SK-N-SH (cell line): ENCODE measurements at regions not wholly inside any gene's neighbourhood (a gene's known extent, or its start where the extent isn't known, plus 50 kb on each side); places are given as distances from the start of the nearest gene placed in this dataset.

Source experiments
- CTCF ChIA-PET: fragments of 300-600, 350-600 bp; formaldehyde crosslinking; extraction: SDS; loops from one replicate; lab custom pipeline; 2021; lab: Yijun Ruan, JAX
- POLR2A ChIA-PET: fragments of 350-600 bp; sonication (Branson Sonifier 250); formaldehyde crosslinking; extraction: SDS; loops from one replicate; lab custom pipeline; 2020; ENCODE audit warnings: antibody characterized with exemption, inconsistent platforms; lab: Yijun Ruan, JAX
- DNase-seq: peaks from one replicate; pipeline ENCODE4 v3.0.0; 2012
- H2AFZ ChIP-seq: fragments of 200-600 bp; sonication (generic); 2 replicates; pipeline ENCODE4 v1.8.1; 2016; ENCODE audit warnings: antibody characterized with exemption, mild to moderate bottlenecking, low read depth
- H3F3A ChIP-seq: fragments of 200-600 bp; sonication (generic); replicated peaks from 2 replicates; pipeline ENCODE3; 2016; ENCODE audit warnings: antibody characterized with exemption, mild to moderate bottlenecking; ENCODE audit not compliant: insufficient read depth
- H3K27ac ChIP-seq, 2 experiments: fragments of 200-500 bp in 1 of 2; fragments of 200-600 bp in 1 of 2; sonication (Bioruptor generic) in 1 of 2; sonication (generic), shearing (Covaris generic) in 1 of 2; 2 replicates each; pipeline versions ENCODE4 v1.5.1 to v1.6.1; 2014 to 2016; ENCODE audit warnings: low read depth in 2 of 2, inconsistent platforms in 1 of 2, low read length in 1 of 2, mild to moderate bottlenecking in 1 of 2, mixed read lengths in 1 of 2
- H3K27me3 ChIP-seq: fragments of 200-600 bp; sonication (generic), shearing (Covaris generic); 2 replicates; pipeline ENCODE4 v1.6.1; 2016; ENCODE audit warnings: mixed run types; ENCODE audit not compliant: insufficient read depth
- H3K36me3 ChIP-seq, 2 experiments: fragments of 200-500 bp in 1 of 2; fragments of 200-600 bp in 1 of 2; sonication (Bioruptor generic) in 1 of 2; sonication (generic) in 1 of 2; replicated peaks in 1 of 2; 2 replicates each; pipeline versions ENCODE3 to v1.5.1; 2014 to 2016; ENCODE audit warnings: low read length in 1 of 2, mild to moderate bottlenecking in 1 of 2; ENCODE audit not compliant: insufficient read depth in 2 of 2, control insufficient read depth in 1 of 2
- H3K4me1 ChIP-seq, 2 experiments: fragments of 200-500 bp in 1 of 2; fragments of 200-600 bp in 1 of 2; sonication (Bioruptor generic) in 1 of 2; sonication (generic), shearing (Covaris generic) in 1 of 2; 2 replicates each; pipeline versions ENCODE4 v1.5.1 to v1.6.1; 2014 to 2016; ENCODE audit warnings: low read depth in 1 of 2, low read length in 1 of 2, mixed run types in 1 of 2; ENCODE audit not compliant: insufficient read depth in 2 of 2, control insufficient read depth in 1 of 2
- H3K4me2 ChIP-seq: fragments of 200-600 bp; sonication (generic), shearing (Covaris generic); 2 replicates; pipeline ENCODE4 v1.6.1; 2017; ENCODE audit warnings: mixed run types
- H3K4me3 ChIP-seq, 2 experiments: fragments of 200-500 bp in 1 of 2; fragments of 200-600 bp in 1 of 2; sonication (Bioruptor generic) in 1 of 2; sonication (generic), shearing (Covaris generic) in 1 of 2; 2 replicates each; pipeline versions ENCODE4 v1.5.1 to v1.8.1; 2014 to 2016; ENCODE audit warnings: low read depth in 2 of 2, inconsistent platforms in 1 of 2, low read length in 1 of 2, mild to moderate bottlenecking in 1 of 2, mixed read lengths in 1 of 2, moderate library complexity in 1 of 2
- H3K79me2 ChIP-seq: fragments of 200-600 bp; sonication (generic); 2 replicates; pipeline ENCODE4 v1.8.1; 2017; ENCODE audit warnings: mild to moderate bottlenecking; ENCODE audit not compliant: insufficient read depth
- H3K9ac ChIP-seq: fragments of 200-600 bp; sonication (generic); 2 replicates; pipeline ENCODE4 v1.6.1; 2017; ENCODE audit warnings: mixed run types
- H3K9me2 ChIP-seq: fragments of 200-600 bp; sonication (generic); 2 replicates; pipeline ENCODE4 v1.6.1; 2017; ENCODE audit warnings: mixed run types
- H3K9me3 ChIP-seq: fragments of 200-600 bp; sonication (generic); 2 replicates; pipeline ENCODE4 v1.6.1; 2017; ENCODE audit warnings: mixed run types, mild to moderate bottlenecking, moderate library complexity
- H4K20me1 ChIP-seq: fragments of 200-600 bp; sonication (generic); 2 replicates; pipeline ENCODE4 v1.6.1; 2017; ENCODE audit warnings: mild to moderate bottlenecking, mixed run types; ENCODE audit not compliant: insufficient read depth
- CHD2 ChIP-seq: fragments of 150-350 bp; IDR thresholded peaks from 2 replicates; pipeline ENCODE4 v1.6.1; 2018; ENCODE audit warnings: low read length; ENCODE audit not compliant: partially characterized antibody
- EP300 ChIP-seq, 2 experiments: IDR thresholded peaks; 2 replicates each; pipeline versions ENCODE4 v1.4.0 to v1.6.1; 2012; ENCODE audit warnings: borderline replicate concordance in 1 of 2, low read depth in 1 of 2, low read length in 1 of 2
- EZH2phosphoT487 ChIP-seq: fragments of 200-600 bp; sonication (generic); IDR thresholded peaks from 2 replicates; pipeline ENCODE4 v1.6.1; 2017; ENCODE audit warnings: low read depth, mixed run types, mild to moderate bottlenecking, antibody characterized with exemption, moderate library complexity, borderline replicate concordance
- FOSL2 ChIP-seq: IDR thresholded peaks from 2 replicates; pipeline ENCODE4 v1.4.0; 2012; ENCODE audit warnings: low read depth, mild to moderate bottlenecking, moderate library complexity, borderline replicate concordance
- FOXJ3 ChIP-seq: sonication (generic); formaldehyde crosslinking; IDR thresholded peaks from 2 replicates; pipeline ENCODE4 v1.5.1; 2020; ENCODE audit warnings: mild to moderate bottlenecking, missing genetic modification reagents
- GATA2 ChIP-seq: sonication (generic); formaldehyde crosslinking; IDR thresholded peaks from 2 replicates; pipeline ENCODE4 v1.5.0; 2020; ENCODE audit warnings: mild to moderate bottlenecking, missing genetic modification reagents
- NFIC ChIP-seq: IDR thresholded peaks from 2 replicates; pipeline ENCODE4 v1.4.0; 2012; ENCODE audit warnings: borderline replicate concordance
- PBX3 ChIP-seq: IDR thresholded peaks from 2 replicates; pipeline ENCODE4; 2012
- POLR2AphosphoS5 ChIP-seq: IDR thresholded peaks from 2 replicates; pipeline ENCODE4 v1.6.1; 2012; ENCODE audit warnings: low read depth, low read length
- RCOR1 ChIP-seq: fragments of 150-350 bp; IDR thresholded peaks from 2 replicates; pipeline ENCODE4 v1.6.1; 2017; ENCODE audit warnings: antibody characterized with exemption, low read length
- REST ChIP-seq: IDR thresholded peaks from 2 replicates; pipeline ENCODE4 v1.6.1; 2012; ENCODE audit warnings: mild to moderate bottlenecking, low read depth, low read length, moderate library complexity
- SMC3 ChIP-seq: IDR thresholded peaks from 2 replicates; pipeline ENCODE4 v1.6.1; 2012; ENCODE audit warnings: low read depth, low read length, improper control_type of control experiment
- TAF1 ChIP-seq: IDR thresholded peaks from 2 replicates; pipeline ENCODE4 v1.6.1; 2012; ENCODE audit warnings: low read depth, mild to moderate bottlenecking, low read length, moderate library complexity, borderline replicate concordance
- YY1 ChIP-seq: IDR thresholded peaks from 2 replicates; pipeline ENCODE4 v1.4.0; 2012; ENCODE audit warnings: low read depth, mild to moderate bottlenecking
- WGBS: methylation state at CpG from one replicate; pipeline ENCODE4 v1.1.6; 2017; ENCODE audit warnings: low lambda C conversion rate; 5-methylcytosine and 5-hydroxymethylcytosine counted together
- TF ChIP-seq, protein P1 (sequence below): fragments of 200-600 bp; sonication (generic); IDR thresholded peaks from 2 replicates; pipeline ENCODE4 v1.6.1; 2017; ENCODE audit warnings: antibody characterized with exemption, mild to moderate bottlenecking, moderate library complexity

DNA sequence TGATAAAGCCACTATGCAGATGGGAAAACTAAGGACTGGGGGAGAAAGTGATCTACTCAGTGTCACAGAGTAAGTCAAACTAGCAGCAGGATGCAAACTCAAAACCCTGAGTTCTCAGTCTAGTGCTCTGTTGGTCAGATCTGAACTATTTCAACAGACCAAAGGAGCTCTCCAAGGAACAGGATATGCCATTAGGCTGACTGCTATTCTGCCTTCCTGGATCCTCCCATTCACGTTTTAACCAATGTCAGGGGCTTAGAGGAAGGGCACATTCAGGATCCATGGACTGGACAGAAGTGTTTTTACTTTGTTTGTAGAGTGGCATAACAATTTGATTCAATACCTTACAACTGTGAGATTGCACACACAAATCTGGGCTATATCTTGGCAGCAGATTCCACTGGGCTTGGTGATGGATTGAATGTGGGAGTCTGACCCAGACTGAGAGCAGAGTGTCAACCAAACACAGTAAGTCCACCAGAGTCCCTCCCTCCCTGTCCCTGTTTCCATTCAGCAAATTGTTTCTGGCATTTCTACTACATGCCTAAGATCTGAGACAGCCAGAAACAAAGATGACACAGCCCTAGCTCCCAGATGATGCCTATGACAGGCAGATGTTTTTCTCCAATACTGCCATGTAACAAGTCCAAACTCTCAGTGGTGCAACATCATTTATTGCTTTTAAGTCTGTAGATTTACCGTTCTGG, 337.8 kb upstream of the CDH5 start (continued):
- TF ChIP-seq, protein P1, sequence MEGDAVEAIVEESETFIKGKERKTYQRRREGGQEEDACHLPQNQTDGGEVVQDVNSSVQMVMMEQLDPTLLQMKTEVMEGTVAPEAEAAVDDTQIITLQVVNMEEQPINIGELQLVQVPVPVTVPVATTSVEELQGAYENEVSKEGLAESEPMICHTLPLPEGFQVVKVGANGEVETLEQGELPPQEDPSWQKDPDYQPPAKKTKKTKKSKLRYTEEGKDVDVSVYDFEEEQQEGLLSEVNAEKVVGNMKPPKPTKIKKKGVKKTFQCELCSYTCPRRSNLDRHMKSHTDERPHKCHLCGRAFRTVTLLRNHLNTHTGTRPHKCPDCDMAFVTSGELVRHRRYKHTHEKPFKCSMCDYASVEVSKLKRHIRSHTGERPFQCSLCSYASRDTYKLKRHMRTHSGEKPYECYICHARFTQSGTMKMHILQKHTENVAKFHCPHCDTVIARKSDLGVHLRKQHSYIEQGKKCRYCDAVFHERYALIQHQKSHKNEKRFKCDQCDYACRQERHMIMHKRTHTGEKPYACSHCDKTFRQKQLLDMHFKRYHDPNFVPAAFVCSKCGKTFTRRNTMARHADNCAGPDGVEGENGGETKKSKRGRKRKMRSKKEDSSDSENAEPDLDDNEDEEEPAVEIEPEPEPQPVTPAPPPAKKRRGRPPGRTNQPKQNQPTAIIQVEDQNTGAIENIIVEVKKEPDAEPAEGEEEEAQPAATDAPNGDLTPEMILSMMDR: no peak
- no peak for TF ChIP-seq EZH2phosphoT487
- no peak for TF ChIP-seq TAF1
- no peak for TF ChIP-seq FOXJ3 (CRISPR knock-in tag)
- TF ChIP-seq YY1: no peak
- peak; percentile 44; the same call in 1 of the 2 replicates for TF ChIP-seq FOSL2
- TF ChIP-seq PBX3: peak; percentile 90
- TF ChIP-seq RCOR1: no peak
- no peak for TF ChIP-seq SMC3

- no peak overlapping the region for H3K27ac ChIP-seq
- H3K79me2 ChIP-seq: no peaks in the 10 kb centered on the region
- H3K4me3 ChIP-seq: no peak overlapping the region
- ChIA-PET POLR2A (no interaction called here), CTCF (interaction anchor here (1.0 to 2.3 kb wide), 9 partner anchors 9 to 547 kb away, joined by 3 to 6 read pairs (median 4); no protein-coding TSS in a partner anchor)
- no peaks in the 10 kb centered on the region for H3K36me3 ChIP-seq
- DNase-seq: no peak
- H3K4me1 ChIP-seq: peaks cover 0 to 3% of the 10 kb centered on the region in 2 experiments; a peak in 1 of 4 replicates
- H2AFZ ChIP-seq: no peak overlapping the region
- WGBS: 36% methylated on average over 2 of the region's 2 CpGs
- no peaks in the 10 kb centered on the region for H3K9me2 ChIP-seq
- H3K9me3 ChIP-seq: no peaks in the 10 kb centered on the region
- peaks cover 12% of the 10 kb centered on the region for H3F3A ChIP-seq
- no peak overlapping the region for H3K4me2 ChIP-seq
- TF ChIP-seq FOSL2 (no peak), REST (no peak), POLR2AphosphoS5 (no peak), EZH2phosphoT487 (no peak), CHD2 (no peak), EP300 (IDR thresholded peaks at IDR 0.05; ENCODE audit: borderline replicate concordance in 1 of 2, low read depth in 1 of 2, low read length in 1 of 2) (no peak), NFIC (no peak), RCOR1 (no peak), YY1 (no peak), GATA2 (CRISPR knock-in tag) (no peak)
- no peaks in the 10 kb centered on the region for H4K20me1 ChIP-seq
- no peak overlapping the region for H3K9ac ChIP-seq
- H3K27me3 ChIP-seq: no peaks in the 10 kb centered on the region
Observed at GRCh38 chr16:66026787-66027330, 339.6 kb upstream of the CDH5 start.
